Suppressor macrophage (primary cell): ENCODE measurements at regions not wholly inside any gene's neighbourhood (a gene's known extent, or its start where the extent isn't known, plus 50 kb on each side); places are given as distances from the start of the nearest gene placed in this dataset.
A peak's percentile ranks its signal among the peaks of the same experiment; 100 is the strongest.

ENCODE experiments used
- DNase-seq, 4 experiments: peaks; one replicate each; pipeline ENCODE4 v3.0.0-alpha.2; 2020 to 2022

DNA sequence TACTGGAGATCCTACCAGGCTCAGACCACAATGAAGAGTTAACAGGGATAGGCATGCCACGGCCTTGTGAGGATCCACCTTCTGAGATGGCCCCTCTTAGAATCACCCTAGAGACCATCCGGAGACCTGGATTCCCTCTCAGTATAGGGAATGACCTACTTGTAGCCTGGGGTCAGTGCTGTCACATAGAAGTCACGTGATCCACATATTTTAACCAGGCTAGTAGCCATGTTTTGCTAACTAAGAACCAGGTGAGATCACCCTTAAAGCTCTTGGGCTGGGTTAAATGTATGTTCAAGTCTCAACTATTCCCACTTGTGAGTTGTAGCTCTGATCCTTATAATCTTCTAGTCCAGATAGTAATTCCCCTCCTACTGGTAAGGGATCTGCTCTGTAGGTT is 215.4 kb downstream of the CCNG2 start:
- DNase-seq, result no peak

DNA sequence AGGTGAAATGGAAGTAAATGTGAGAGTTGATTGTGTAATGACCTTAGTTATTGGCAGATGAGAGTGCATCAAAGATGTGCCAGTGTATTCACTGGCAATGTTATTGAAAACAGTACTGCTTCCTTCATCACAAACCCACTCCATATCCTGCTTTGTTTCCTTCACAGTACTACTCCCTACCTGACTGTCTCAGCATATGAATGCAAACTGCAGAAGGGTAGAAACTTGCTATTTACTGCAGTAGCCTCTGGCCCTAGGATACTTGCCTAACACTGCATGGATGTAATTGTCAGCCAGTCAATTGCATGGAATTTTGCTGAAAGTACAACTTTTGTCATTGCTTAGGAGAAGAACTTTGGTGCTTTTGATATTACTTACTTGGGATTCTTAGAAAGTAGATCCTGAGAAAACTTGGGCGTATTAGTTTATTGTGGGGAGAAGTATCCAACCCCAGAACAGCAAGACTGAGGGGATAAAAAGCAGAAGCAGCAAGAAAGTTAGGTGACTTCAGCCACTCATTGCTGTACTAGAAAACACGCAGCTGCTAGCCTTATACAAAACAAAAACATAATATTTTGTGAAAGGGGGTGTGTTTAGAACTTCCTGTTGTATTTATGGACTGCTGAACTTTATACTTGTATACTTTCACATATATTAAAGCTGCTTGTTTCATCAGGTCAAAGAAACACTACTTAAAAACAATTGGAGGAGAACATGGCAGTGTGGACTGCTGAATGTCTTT is 219.0 kb downstream of the CCNG2 start:
- no peak for DNase-seq

DNA sequence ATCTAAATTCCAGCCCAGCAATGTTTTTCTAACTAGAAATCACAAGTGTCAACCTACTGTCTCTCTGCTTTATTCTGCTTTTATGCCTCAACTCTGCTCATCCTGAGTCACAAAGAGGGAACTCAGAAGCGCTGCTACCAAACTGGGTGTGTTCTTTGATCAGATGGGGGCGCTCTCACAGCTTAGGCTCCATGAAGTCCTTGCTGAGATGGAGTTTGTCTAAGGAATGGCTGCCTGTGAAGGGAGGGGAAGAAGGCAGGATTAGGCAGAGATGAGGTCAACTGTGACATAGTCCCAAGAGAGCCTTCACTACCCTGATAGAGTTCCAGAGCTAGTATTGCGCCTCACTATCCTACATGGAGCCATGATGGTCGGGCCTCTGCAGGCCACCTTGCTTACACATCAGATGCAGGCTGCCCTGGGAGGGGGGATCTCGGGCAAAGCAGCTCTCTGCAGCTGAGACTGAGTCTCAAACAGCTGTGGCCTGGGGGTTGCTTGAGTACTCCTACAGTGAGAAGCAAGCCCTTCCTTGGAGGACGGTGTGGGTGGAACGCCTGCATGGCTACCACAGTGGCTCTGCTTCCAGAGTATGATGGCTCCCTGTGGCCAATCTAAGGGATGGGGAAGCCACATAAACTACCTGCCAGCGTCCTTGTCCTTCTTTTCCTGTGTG is 219.9 kb downstream of the CCNG2 start:
- no peak for DNase-seq

DNA sequence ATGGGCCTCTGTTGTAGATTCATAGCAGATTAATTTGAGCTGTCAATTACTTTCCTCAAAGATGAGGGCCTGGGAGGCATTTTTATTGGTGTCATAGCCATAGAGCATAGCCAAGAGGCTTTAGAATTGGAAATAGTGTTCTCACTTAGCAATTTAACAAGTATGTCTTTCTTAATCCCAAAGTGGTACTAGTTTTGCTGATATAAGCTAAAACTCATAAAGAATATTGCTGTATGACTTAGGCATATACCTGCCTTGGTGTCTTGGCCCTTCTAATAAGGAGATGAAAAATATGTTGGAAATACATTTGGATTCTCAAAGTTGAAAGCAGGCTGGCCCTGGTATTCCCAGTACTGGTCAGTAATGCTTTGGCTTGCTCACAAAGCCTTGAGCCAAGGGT is 221.5 kb upstream of the CXCL13 start:
- no peak for DNase-seq

DNA sequence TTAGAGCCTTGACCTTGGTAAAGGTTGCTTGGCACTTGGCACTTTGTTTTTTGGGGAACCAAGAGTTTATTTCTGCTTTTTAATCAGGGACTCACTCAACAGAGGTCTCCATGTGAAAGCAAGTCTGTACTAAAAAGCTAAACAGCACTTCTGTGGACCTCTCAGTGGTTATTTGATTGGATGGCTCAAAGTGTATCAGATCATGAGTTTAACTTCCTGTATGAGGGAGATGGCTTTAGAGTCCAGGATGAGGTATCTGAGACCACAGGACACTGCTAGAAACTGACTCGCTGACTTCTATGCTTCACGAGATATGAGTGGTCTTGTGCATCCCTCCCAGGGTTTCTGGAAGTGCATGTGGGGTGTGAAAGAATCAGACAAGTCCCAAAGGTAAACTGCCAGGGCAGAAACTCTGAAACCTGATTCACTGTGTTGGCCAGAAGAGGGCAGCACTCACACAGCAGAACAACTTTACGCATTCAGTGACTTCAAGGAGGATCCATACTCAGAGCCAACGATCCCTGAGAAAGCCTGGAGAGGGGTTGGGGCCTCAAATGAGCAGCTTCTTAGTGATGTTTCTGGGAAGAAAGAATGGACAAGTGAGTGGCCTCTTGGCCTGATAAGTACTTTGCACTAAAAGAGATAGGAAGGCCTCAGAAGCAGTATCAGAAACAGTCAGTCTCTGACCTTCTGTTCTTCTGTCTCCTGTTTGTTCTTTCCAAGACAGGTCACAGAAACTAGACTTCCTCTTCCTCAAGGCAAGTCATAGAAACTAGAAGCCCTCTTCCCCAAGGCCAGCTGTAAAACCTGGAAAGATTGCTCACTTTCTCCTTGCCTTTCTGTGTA is 220.3 kb upstream of the CXCL13 start:
- DNase-seq, result peak; percentile 57 to 71 (median 67)

DNA sequence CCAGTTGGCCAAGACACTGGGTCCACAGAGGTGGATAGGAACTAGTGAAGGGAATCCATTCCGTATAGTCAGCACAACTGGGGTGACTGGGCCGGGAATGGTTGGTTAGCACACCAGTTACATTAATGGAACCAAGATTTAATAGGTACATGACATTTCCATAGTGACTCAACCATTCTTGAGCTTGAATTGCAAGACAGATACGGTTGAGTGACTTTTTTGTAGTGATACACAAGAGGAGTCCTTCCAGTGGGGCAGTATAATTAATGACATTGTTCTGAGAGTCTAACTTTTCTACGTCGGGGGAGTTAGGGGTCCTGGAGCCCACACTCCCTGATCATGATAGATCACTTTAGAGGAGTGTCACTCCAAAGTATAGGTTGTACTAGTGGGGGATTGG is 211.6 kb upstream of the CXCL13 start:
- DNase-seq, result no peak

DNA sequence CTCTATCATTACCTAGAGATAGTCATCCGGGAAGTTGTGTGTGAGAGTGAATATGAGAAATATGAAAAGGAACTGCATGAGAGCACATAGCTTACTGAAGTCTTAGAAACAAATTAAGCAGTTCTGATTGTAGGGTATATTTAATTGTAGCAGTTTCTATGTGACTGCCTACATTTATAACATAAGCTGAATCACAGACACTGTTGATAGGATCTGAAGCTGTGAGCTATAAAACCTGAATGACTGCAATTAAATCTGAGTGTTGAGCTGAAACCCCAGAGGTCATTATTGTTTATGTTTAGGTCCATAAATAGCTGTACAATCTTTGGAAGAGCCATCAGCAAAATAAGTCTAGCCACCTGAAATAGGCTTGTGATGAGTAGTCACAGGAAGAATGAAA is 210.1 kb upstream of the CXCL13 start:
- no peak for DNase-seq

DNA sequence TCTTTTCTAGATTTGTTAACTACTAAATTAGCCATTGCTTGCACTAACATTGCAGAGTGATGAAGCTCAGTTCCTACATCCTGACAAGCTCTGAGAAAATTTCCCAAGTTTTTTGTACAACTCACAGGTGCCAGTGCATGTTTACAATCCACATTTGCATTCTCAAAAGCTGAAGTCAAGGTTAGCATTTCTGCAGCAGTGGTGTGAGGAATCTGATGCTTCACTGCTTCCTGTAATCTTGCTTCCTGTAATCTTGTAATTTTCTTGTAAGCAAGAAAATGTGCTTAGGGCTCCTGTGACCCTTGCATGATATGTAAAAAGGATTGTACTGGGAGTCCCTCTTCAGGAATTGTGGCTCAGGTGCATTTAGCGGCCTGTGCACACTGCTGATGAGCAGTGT is 207.4 kb upstream of the CXCL13 start:
- DNase-seq, result no peak

DNA sequence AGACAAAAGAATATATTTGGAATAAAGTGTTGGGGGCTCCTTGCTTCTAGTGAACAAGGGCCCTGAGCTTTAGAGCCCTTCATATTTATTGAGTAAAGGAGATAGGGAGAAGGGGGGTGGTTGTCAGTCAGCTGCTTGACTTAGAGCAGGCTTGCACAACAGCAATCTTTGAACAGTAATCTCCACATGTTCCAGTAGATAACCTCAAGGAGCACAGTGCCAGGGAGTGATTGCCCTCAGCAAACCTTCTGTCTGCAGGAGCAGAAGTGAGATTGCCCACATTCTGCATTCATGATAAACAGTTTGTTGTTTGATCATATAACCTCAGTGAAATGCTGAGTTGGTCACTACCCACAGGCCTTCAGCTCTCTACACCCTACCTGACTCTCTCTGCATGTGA is 205.8 kb upstream of the CXCL13 start:
- DNase-seq, result no peak

DNA sequence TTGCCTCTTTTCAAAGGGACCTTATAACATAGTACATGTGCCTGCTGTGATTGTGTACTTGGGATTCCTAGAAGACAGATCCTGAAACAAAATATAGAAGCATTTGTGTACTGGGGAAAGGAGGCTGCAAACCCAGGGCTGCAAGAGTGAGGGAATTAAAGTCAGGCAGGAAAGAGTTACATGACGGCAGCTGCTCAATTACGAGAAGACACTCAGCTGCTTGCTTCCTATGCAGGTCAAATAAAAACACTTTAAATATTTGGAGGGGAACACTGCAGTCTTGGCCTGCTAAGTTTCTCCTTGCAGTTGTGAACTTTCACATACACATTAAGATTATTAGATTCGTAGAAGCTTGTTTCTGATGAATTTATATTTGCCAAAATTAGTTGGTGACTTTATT is 191.9 kb upstream of the CXCL13 start:
- DNase-seq, result no peak

DNA sequence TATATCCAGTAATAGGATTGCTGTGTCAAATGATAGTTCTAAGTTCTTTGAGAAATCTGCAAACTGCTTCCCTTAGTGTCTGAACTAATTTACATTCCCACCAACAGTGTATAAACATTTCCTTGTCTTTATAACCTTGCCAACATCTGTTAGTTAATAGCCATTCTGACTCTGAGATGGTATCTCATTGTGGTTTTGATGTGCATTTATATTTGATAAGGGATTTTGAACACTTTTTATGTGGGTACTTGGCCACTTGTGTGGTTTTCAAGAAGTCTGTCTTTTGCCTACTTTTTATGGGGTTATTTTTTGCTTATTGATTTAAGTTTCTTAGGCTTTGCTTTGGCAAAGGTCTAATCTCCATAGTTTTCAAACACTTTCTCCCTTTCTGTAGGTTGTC is 189.9 kb upstream of the CXCL13 start:
- no peak for DNase-seq

DNA sequence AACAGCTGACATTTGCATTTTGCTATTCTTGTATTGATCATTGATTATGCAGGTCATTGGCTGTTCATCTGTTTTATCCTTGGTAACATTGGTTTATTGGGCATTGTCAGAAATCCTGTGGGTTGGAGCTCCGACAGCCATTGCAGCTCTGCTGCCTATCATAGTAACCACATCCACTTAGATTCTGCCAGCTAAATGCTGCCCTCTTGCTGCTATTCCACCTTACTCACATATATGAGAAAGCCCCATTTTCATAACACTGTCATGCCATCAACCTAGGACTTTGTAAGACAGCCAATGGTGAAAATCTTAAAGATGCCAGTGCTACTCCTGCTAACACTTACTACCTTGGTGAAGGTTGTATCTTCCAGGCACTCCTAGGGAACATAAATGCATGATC is 187.3 kb upstream of the CXCL13 start:
- DNase-seq, result peak in 2 of 4 experiments; percentile 4 to 8

DNA sequence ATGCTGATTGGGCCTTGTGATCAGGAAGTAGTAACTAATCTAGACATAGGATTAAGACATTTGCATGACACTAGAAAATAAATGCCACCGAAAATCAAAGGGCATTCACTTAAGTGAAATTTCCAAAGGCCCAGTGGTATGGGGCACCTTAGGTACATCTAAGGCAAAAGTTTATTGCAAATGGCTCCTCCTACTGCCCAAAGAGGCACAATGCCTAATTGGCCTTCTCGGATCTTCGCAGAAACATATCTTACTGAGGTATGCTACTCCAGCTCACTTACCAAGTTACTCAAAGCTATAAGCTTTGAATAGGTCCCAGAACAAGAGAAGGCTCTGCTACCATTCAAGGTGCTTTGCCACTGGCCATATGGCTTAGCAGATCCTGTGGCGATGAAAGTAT is 174.8 kb upstream of the CXCL13 start:
- DNase-seq, result no peak

DNA sequence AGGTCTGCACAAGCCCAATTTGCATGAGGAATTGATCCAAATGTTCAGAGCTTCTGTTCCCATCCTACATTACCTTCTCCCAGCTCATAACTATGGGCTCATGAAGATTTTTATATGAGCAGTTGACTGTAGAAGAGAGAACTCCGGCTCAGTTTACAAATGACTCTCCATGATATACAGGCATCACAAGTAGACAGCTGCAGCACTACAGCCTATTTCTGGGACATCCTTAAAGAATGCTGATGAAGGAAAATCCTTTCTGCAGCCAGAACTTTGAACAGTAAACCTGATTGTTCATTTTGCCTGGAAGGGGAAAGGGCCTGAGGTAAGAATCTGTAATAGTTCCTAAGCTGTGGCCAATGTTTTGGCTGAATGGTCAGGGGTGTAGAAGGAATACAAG is 174.1 kb upstream of the CXCL13 start:
- no peak for DNase-seq

DNA sequence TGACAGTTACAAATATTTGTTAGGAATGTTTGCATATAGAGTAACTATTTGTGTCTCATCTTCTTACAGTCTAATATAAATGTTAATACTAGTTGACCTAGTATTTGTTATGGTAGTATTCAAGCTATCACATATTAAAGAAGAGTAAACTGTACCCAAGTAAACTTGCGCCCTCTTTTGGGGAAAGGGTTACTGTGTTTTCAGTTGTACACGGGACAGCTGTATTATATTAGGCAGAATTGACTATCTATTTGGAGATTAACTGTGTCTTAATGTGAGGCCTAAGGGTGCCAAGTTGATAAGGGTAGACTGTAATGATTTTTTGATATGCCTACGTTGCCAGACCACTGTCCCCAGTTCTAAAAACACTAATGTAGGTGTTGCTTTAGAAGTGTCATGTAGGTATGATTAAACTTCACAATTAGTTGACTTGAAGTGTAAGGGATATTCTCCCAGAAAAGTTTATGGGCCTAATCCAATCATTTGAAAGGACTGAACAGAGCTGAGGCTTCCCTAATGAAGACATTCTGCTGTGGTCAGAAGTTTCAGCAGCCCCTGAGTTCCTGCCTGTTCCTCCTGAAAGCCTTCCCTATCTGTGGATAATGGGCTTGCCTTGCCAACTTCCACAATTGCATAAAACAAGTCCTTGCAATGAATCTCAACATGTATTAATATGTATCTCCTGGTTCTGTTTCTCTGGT is 172.8 kb upstream of the CXCL13 start:
- no peak for DNase-seq

DNA sequence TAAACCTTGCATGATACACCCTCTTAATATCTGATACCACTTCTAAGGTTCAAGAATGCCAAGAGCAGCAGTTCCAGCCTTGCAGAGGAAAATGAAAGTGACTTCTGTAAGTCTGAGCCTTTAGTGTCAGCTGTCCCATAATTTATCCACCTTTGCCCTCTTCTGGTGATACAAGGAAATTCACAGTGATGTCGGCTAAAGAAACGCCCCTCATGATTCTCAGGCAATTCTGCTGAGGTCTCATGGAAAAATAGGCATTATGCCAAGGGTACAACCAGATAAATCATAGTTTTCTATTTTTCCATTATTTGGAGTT is 172.2 kb upstream of the CXCL13 start:
- DNase-seq, result peak; percentile 31 to 64 (median 48)

DNA sequence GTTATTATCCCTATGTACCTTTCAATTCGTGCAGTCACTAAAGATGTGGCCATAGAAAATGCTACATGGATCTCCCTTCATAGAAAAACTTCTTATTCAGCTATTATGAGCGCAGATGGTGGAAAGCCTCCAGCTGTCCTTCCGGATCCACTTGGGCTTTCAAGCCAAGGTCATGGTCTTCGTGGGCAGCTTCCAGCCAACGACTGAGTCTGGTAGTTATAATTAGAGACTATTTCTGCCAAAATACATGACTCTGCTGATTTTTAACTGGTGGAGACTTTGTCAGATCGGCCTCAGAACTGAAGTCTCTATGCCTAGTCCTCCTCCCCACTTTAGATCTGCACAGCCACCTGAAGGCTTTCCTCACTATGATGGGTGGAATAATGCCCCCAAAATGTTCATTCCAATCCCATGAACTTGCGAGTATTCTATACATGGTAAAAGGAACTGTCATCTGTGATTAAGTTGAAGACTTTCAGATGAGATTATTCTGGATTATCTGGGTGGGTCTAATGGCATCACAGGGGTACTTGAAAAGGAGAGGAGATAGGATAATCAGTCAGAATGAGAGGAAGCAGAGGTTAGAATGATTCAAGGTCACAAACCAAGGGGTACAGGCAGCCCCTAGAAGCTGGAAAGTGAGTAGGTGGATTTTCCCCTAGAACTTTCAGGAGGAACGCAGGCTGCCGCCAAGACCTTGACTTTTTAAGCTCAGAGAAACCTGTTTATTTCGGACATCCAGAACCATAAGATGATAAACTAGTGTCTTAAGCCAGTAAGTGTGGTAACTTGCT is 171.1 kb upstream of the CXCL13 start:
- DNase-seq, result no peak

DNA sequence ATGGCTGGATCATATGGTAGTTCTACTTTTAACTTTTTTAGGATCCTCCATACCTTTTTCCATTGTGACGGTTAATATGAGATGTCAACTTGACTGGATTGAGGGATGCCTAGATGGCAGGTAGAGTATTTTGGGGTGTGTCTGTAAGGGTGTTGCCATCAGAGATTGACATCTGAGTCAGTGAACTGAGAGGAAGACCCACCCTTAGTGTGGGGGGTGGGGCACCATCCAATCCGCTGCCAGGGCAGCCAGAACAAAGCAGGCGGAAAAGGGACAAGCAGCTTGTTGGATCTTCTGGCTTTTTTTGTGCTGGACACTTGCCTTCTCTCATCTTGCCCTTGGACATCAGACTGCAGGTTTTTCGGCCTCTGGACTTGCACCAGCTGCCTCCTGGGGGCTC is 168.5 kb upstream of the CXCL13 start:
- DNase-seq, result no peak

DNA sequence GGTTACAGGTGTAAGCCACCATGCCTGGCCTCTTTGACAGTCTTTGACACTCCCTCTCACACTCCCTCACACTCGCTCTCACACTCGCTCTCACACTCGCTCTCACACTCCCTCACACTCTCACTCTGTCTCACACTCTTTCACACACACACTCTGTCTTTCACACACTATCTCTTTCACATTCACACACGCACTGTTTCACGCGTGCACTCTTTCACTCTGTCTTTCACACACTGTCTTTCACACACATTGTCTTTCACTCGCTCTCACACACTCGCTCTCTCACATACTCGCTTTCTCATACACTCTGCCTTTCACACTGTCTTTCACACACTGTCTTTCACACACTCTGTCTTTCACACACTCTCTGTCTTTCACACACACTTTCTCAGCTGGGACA is 167.1 kb upstream of the CXCL13 start:
- no peak for DNase-seq

DNA sequence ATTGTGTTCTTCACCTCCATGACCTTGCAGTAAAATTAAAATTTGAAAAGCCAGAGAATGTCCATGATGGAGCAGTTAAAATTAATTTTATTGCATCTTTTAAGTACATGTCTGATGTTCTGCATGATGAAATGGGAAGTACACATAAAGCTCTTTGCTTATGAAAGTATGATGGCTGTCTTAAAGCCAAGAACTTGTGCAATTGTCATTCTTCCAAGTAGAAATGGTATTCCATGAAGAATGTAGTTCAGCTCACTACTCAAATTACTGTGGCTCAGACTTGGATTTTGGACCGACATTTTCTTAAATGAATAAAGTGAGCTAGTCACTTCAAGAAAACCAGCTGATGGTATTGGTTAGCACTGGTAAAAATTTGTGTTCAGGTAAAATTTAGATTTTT is 161.7 kb upstream of the CXCL13 start:
- DNase-seq, result no peak

DNA sequence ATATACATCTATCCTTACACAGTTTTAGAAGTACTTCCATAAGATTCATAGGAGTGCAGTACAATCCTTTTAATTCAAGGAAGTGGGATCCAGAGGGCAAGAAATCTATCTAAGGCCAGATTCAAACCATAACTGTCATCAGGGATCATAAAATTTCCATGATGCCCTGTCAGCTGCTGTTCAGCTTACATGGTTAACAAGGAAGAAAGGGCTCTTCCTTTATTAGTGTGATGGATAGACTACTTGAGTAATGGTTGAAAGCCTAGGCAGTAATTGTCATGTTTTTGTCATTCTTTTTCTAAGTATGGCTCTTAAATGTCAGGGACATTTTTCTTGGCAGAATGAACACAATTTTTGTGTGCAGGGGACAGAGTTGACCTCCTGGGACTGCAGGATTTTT is 159.8 kb upstream of the CXCL13 start:
- no peak for DNase-seq

DNA sequence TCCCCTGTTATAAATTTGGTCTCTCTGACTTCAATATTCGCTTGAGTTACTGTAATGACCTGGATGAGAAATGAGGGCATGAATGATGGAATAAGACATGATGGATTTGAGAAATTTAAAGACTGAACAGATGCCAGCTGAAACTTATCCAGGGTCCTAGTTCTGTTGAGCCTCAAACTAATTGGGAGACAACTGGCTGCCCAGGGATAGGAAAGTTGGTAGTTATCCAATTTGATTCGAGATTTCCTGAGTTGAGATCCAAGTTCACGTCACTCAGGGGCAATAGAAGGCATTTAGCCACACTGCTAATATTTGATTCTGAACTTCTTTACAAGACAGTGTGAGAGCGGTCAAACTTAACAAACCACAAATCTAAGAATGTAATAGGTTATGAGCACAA is 159.0 kb upstream of the CXCL13 start:
- DNase-seq, result no peak
